Memory B cell (primary cell): ENCODE measurements at regions not wholly inside any gene's neighbourhood (a gene's known extent, or its start where the extent isn't known, plus 50 kb on each side); places are given as distances from the start of the nearest gene placed in this dataset.

ENCODE experiments used
- ATAC-seq: fragments of 150-1000 bp; cut with Tn5 transposase; 2 replicates; pipeline ENCODE4 v1.10.0; 2021; ENCODE audit warnings: low read depth, mild to moderate bottlenecking, moderate library complexity
- DNase-seq, 2 donors: peaks; one replicate each; pipeline ENCODE4 v3.0.0; 2022; ENCODE audit warnings: low spot score in 2 of 2
- H3K27ac Mint-ChIP-seq: one replicate; pipeline ENCODE4 v1.8.0; 2022; ENCODE audit warnings: mild to moderate bottlenecking, moderate library complexity, mixed read lengths
- H3K27me3 Mint-ChIP-seq: one replicate; pipeline ENCODE4 v1.8.0; 2022; ENCODE audit warnings: mixed read lengths
- H3K36me3 Mint-ChIP-seq: one replicate; pipeline ENCODE4 v1.8.0; 2022; ENCODE audit warnings: mild to moderate bottlenecking, mixed read lengths
- H3K4me1 Mint-ChIP-seq: one replicate; pipeline ENCODE4 v1.8.0; 2022; ENCODE audit warnings: mixed read lengths
- H3K4me3 Mint-ChIP-seq: one replicate; pipeline ENCODE4 v1.8.0; 2022; ENCODE audit warnings: mild to moderate bottlenecking, moderate library complexity, mixed read lengths
- H3K9me3 Mint-ChIP-seq: one replicate; pipeline ENCODE4 v1.8.0; 2022; ENCODE audit warnings: mixed read lengths

DNA sequence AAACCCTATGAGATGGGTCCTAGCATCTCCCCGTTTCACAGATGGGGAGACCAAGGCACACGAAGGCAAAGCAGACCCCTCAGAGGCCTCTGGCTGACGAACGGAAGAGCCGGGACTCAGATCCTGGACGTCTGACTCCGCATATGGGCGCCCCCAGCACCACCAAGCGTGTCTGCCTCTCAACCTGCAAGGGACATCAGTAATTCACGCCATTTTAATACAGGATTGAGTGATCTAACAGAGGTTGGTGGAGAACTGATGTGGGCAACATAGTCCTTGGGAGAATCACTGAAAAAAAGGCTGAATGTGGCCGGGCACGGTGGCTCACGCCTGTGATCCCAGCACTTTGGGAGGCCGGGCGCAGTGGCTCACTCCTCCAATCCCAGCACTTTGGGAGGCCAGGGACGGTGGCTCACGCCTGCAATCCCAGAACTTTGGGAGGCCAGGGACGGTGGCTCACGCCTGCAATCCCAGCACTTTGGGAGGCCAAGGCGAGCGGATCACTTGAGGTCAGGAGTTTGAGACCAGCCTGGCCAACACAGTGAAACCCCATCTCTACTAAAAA lies 206.6 kb downstream of the DLL1 start:
- DNase-seq: no peak
- no peak for ATAC-seq
- peaks cover 1% of the 10 kb centered on the region for H3K36me3 Mint-ChIP-seq
- no peaks in the 10 kb centered on the region for H3K9me3 Mint-ChIP-seq
- no peak overlapping the region for H3K27ac Mint-ChIP-seq
- peaks cover under 1% of the 10 kb centered on the region for H3K27me3 Mint-ChIP-seq
- no peak overlapping the region for H3K4me3 Mint-ChIP-seq
- peaks cover 8% of the 10 kb centered on the region for H3K4me1 Mint-ChIP-seq

DNA sequence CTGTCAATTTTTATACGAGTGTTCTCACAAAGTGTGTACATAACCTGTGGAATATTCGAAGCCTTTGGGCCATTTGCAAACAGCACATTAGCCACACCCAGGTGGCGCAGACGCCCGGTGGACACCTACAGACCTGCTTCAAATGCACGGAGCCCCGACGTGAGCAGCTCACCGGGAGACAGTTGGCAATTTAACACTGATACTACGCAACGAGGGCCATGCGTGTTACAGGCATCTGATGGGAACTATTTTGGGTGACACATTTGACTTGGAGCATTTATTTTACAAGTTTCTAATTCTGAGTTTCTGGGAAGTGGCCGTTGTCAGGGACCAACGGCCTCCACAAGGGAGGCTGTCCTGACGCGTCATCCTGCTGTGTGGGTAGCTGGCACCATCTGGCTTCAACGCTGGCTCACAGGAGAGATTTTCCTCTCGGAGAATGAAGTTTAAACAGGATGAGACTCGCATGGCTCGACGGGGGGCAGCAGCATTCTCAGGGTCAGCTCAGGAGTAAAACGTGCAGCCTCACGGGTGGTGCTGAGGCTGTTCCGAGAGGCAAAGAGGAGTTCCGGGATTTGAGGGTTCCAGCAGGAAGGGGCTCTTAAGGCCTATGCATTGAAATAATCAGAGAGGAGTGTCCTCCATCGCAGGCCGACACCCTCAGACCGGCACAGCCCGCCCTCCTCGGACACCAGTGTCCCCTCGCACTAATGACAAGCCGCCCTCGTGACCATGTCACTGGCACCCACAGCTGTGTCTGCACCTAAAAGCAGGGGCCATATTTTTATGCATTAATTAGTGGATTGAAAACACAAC lies 207.4 kb downstream of the DLL1 start:
- Mint-ChIP-seq H3K4me1 (peaks cover 4% of the 10 kb centered on the region), H3K27ac (no peak overlapping the region), H3K36me3 (peaks cover 1% of the 10 kb centered on the region), H3K27me3 (peaks cover 5% of the 10 kb centered on the region), H3K9me3 (peaks cover 2% of the 10 kb centered on the region), H3K4me3 (no peak overlapping the region)
- ATAC-seq: no peak
- no peak for DNase-seq

DNA sequence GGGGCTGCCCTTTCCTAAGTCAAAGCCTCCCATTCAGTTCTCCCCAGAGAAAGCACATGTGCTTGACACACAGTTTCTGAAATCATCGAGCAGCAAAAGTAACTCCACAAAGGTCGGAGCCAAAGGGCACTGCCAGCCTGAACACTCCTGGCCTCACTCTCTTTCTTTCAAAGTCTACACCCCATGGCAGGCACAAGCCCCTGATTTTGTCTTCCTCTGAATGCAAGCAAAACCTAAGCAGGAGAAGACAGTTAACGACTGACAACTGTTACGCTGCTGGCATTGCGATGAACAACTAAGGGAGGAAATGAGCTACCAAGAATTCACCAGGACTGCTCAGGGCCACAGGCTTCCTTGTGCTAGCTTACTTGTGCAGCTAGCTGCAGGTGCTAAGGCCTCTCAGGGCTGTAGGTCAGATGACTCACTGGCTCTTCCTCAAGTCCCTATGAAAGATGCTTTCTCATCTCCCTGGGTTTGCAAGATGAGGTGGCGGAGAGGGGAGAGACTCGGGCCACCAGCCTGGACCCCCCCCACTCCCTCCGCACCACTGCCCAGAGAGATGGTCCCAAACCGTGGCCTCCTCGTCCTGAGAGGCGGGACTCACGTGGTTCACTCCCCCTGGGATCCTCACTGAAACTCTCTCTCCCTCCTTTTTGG lies 208.2 kb downstream of the DLL1 start:
- no peak overlapping the region for H3K4me3 Mint-ChIP-seq
- H3K36me3 Mint-ChIP-seq: peaks cover 1% of the 10 kb centered on the region
- no peak for ATAC-seq
- no peak overlapping the region for H3K27ac Mint-ChIP-seq
- H3K9me3 Mint-ChIP-seq: peaks cover 2% of the 10 kb centered on the region
- no peaks in the 10 kb centered on the region for H3K4me1 Mint-ChIP-seq
- peaks cover 5% of the 10 kb centered on the region for H3K27me3 Mint-ChIP-seq
- no peak for DNase-seq

DNA sequence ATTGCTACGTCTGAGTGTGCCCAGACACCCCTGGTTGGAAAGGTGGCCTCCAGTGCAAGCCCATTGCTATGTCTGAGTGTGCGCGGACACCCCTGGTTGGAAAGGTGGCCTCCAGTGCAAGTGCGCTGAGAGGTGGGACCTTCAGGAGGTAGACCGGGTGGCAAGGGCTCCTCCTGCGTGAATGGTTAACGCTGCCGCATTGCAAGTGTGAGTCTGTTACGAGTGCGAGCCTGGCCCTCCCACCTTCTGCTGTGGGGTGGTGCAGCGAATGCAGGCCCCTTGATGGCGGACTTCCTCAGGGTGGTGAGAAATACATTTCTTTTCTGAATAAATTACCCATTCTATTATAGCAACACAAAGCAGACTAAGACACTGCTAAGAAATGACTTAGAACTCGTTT lies 208.8 kb downstream of the DLL1 start:
- no peak for ATAC-seq
- no peaks in the 10 kb centered on the region for H3K4me1 Mint-ChIP-seq
- peaks cover 2% of the 10 kb centered on the region for H3K9me3 Mint-ChIP-seq
- H3K27me3 Mint-ChIP-seq: peaks cover 5% of the 10 kb centered on the region
- peaks cover 1% of the 10 kb centered on the region for H3K36me3 Mint-ChIP-seq
- no peak overlapping the region for H3K4me3 Mint-ChIP-seq
- H3K27ac Mint-ChIP-seq: no peak overlapping the region
- peak in 1 of 2 donors; percentile 7 for DNase-seq

GRCh38 chr6:170081556-170081955 lies 209.3 kb downstream of the DLL1 start:
- H3K36me3 Mint-ChIP-seq: peaks cover 1% of the 10 kb centered on the region
- H3K4me3 Mint-ChIP-seq: no peak overlapping the region
- H3K27me3 Mint-ChIP-seq: peaks cover 5% of the 10 kb centered on the region
- no peaks in the 10 kb centered on the region for H3K4me1 Mint-ChIP-seq
- H3K9me3 Mint-ChIP-seq: peaks cover 2% of the 10 kb centered on the region
- DNase-seq (no peak), ATAC-seq (no peak)
- no peak overlapping the region for H3K27ac Mint-ChIP-seq

DNA sequence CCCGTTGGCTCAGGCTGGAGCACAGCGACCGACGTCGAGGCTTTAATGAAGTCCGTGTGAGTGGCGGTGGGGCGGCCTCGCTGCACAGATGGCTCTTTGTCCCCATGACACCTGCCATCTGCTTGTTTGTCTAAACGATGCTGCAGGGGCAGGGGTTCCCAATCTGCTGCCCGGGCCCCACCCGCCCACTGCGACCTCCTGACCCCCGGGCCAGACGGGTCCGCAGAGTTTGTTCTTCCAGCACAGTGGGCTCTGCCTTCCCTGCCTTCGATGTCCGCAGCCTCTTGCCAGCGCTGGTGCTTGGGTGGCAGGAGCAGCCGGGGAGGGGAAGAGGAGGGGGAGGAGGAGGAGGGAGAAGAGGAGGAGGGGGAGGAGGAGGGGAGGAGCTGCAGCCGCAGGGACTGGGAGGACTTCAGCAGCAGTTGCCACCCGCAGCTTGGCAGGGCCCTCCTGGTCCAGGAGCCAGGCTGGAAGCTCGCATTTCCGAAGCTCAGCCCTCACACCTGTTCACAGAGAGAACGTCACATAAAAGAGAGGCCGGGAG lies 210.0 kb downstream of the DLL1 start:
- Mint-ChIP-seq H3K36me3 (no peaks in the 10 kb centered on the region), H3K4me1 (no peaks in the 10 kb centered on the region), H3K27me3 (peaks cover 5% of the 10 kb centered on the region), H3K27ac (no peak overlapping the region), H3K4me3 (no peak overlapping the region), H3K9me3 (peaks cover 2% of the 10 kb centered on the region)
- peak in 1 of 2 donors; percentile 4 for DNase-seq
- no peak for ATAC-seq

- peaks cover 5% of the 10 kb centered on the region for H3K27me3 Mint-ChIP-seq
Measured at GRCh38 chr6:170080169-170080827, 210.6 kb downstream of the DLL1 start.

DNA sequence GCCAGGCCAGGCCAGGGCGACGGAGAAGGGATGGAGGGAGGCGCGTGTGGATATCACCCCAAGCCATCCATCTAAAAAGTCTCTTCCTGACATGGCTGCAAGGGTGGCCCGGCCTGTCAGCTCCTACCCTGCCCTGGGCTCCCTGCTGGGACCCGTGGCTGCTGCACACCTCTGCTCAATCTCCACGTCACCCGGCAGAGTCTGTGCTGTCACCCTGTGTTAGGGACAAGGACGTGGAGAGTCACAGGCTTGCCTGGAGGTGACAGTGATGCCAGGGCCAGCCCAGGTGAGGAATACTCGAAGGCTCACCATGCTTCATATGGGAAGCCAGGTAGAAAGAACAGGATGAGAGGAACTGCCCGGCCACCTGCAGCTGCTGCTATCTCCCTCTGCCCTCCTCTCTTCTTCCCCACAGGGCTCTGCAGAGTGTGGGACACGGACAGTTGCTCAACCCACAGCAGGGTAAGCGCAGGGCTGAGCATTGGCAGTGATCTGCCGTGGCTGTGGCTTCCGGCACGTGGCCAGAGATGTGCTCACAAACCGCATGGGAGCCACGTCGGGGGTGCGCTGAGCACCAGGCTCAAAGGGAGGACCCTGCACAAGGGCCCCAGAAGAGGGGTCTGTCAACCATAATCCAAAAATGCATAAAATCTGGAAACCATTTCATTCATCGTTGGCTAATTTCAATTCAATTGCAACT lies 214.3 kb downstream of the DLL1 start:
- ATAC-seq (no peak), DNase-seq (no peak)
- no peak overlapping the region for H3K27ac Mint-ChIP-seq
- peaks cover 5% of the 10 kb centered on the region for H3K9me3 Mint-ChIP-seq
- H3K36me3 Mint-ChIP-seq: peaks cover 2% of the 10 kb centered on the region
- H3K27me3 Mint-ChIP-seq: peaks cover 16% of the 10 kb centered on the region
- no peak overlapping the region for H3K4me3 Mint-ChIP-seq
- no peaks in the 10 kb centered on the region for H3K4me1 Mint-ChIP-seq

More at GRCh38 chr6:170080169-170080827, 210.6 kb downstream of the DLL1 start:
- H3K36me3 Mint-ChIP-seq: no peaks in the 10 kb centered on the region
- no peaks in the 10 kb centered on the region for H3K4me1 Mint-ChIP-seq
- DNase-seq (no peak), ATAC-seq (no peak)
- H3K27ac Mint-ChIP-seq: no peak overlapping the region
- peaks cover 2% of the 10 kb centered on the region for H3K9me3 Mint-ChIP-seq
- H3K4me3 Mint-ChIP-seq: no peak overlapping the region

- peaks cover 6% of the 10 kb centered on the region for H3K9me3 Mint-ChIP-seq
- peaks cover 2% of the 10 kb centered on the region for H3K36me3 Mint-ChIP-seq
Measured at GRCh38 chr6:170075659-170076223, 215.1 kb downstream of the DLL1 start.

DNA sequence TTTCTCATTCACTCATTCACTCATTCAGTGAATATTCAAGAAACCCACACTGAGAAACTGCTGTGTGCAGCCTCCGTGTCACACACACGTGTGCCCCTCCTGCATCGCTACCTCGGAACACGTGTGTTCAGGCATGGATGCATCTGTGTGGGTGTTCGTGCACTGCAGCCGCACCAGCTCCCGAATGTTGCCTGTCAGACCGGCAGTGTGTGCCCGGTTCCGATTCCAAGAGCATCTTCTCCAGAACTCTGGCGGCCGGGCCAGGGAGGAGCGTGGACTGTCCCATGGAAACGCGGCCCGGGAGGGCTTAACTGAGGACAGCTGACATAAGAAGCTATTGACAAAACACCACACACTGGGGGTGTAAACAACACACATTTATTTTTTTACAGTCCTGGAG lies 216.0 kb downstream of the DLL1 start:
- no peak overlapping the region for H3K27ac Mint-ChIP-seq
- peaks cover 16% of the 10 kb centered on the region for H3K27me3 Mint-ChIP-seq

More at GRCh38 chr6:170075659-170076223, 215.1 kb downstream of the DLL1 start:
- Mint-ChIP-seq H3K4me3 (no peak overlapping the region), H3K4me1 (no peaks in the 10 kb centered on the region), H3K27me3 (peaks cover 16% of the 10 kb centered on the region), H3K27ac (no peak overlapping the region)
- DNase-seq (peak in 1 of 2 donors; percentile 8), ATAC-seq (no peak)

DNA sequence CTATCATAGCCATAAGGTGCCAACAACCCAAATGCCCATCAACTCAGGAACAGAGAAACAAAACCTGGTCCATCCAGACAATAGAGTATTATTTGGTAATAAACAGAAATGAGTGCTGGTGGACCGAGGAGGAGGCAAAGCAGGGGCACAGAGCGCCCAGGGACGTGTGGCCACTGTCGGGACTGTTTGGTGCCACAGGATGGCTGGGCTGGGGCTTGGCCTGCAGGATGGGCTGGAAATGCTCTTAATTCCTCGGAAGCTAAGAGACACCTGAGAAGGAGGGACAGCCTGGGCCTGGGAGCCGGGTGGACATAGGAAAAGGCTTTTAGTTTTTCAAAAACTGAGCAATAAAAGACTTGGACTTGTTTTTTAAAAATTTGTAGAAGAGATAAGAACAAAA lies 216.4 kb downstream of the DLL1 start:
- no peak overlapping the region for H3K4me3 Mint-ChIP-seq
- H3K9me3 Mint-ChIP-seq: peaks cover 10% of the 10 kb centered on the region
- H3K27ac Mint-ChIP-seq: no peak overlapping the region
- no peak for DNase-seq
- no peak for ATAC-seq
- H3K4me1 Mint-ChIP-seq: no peaks in the 10 kb centered on the region
- H3K36me3 Mint-ChIP-seq: peaks cover 4% of the 10 kb centered on the region
- peaks cover 16% of the 10 kb centered on the region for H3K27me3 Mint-ChIP-seq

More for the DNA sequence above, 216.0 kb downstream of the DLL1 start:
- ATAC-seq: no peak
- H3K4me1 Mint-ChIP-seq: no peaks in the 10 kb centered on the region
- no peak for DNase-seq
- H3K9me3 Mint-ChIP-seq: peaks cover 9% of the 10 kb centered on the region
- H3K36me3 Mint-ChIP-seq: peaks cover 4% of the 10 kb centered on the region
- H3K4me3 Mint-ChIP-seq: no peak overlapping the region

DNA sequence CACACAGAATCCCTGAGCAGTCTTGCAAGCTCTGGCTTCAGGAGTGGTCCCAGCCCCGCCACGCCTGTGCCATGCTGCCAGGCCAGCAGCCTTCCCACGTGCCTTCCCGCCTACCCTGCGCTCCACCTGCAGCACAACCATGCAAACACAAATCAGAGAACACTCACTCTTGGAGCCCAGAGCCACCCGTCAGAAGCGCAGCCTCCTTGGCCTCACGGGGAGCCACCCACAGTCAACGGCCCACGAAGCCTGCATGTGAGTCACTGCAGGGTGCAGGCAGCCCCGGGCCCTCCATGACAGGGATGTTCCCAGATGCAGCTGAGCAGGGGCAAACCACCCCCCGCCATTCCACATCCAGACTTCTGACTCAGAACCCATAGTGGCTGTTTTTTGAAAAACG lies 217.0 kb downstream of the DLL1 start:
- no peak for ATAC-seq
- Mint-ChIP-seq H3K27ac (no peak overlapping the region), H3K4me1 (no peaks in the 10 kb centered on the region), H3K27me3 (peaks cover 13% of the 10 kb centered on the region), H3K36me3 (peaks cover 4% of the 10 kb centered on the region), H3K4me3 (no peak overlapping the region), H3K9me3 (peaks cover 12% of the 10 kb centered on the region)
- DNase-seq: no peak

- no peak overlapping the region for H3K4me3 Mint-ChIP-seq
- H3K9me3 Mint-ChIP-seq: peaks cover 12% of the 10 kb centered on the region
- ATAC-seq (no peak), DNase-seq (no peak)
- peaks cover 4% of the 10 kb centered on the region for H3K36me3 Mint-ChIP-seq
- H3K27me3 Mint-ChIP-seq: peaks cover 15% of the 10 kb centered on the region
- no peaks in the 10 kb centered on the region for H3K4me1 Mint-ChIP-seq
- no peak overlapping the region for H3K27ac Mint-ChIP-seq
Measured at GRCh38 chr6:170072246-170072645, 218.6 kb downstream of the DLL1 start.
